ENCODE measurements at regions not wholly inside any gene's neighbourhood (a gene's known extent, or its start where the extent isn't known, plus 50 kb on each side); places are given as distances from the start of the nearest gene placed in this dataset.
"Not testable (repeated sequence)": the region's sequence is repeated elsewhere in the genome, so short reads cannot be mapped to it uniquely, and the experiment has no call there.

DNA sequence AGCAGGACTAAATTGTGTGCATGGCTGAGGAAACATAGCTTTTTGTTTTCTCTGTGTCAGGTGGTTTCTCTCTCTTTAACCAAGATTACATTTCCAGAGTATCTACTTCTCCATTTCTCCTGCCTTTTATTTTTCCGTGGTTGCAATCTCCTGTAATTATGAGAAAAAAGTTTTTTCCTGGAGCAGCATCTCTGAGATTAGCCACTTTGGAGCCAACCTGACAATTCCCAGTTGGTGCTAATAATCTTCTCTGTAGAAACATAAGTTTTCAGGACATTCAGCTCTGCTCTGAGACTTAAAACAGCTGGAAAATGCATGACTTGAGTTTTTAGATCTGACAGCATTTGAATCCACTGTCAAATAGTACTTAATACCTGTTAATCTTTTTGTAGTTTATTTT is 67.1 kb upstream of the GAS1 start:
- POLR2A ChIA-PET: no interaction called here
- Histone ChIP-seq H3K27ac (ENCODE audit: low read depth, low read length) (no peak overlapping the region), H3K4me3 (ENCODE audit: low read depth, low read length) (no peak overlapping the region), H3K27me3 (ENCODE audit: control insufficient read depth, insufficient read depth, low read length) (no peaks in the 10 kb centered on the region), H3K9me3 (ENCODE audit: control insufficient read depth, insufficient read depth, low read length) (peaks cover 4% of the 10 kb centered on the region; the same call in 1 of the 2 replicates)
- CTCF ChIA-PET: no interaction called here
- TF ChIP-seq, protein P1, sequence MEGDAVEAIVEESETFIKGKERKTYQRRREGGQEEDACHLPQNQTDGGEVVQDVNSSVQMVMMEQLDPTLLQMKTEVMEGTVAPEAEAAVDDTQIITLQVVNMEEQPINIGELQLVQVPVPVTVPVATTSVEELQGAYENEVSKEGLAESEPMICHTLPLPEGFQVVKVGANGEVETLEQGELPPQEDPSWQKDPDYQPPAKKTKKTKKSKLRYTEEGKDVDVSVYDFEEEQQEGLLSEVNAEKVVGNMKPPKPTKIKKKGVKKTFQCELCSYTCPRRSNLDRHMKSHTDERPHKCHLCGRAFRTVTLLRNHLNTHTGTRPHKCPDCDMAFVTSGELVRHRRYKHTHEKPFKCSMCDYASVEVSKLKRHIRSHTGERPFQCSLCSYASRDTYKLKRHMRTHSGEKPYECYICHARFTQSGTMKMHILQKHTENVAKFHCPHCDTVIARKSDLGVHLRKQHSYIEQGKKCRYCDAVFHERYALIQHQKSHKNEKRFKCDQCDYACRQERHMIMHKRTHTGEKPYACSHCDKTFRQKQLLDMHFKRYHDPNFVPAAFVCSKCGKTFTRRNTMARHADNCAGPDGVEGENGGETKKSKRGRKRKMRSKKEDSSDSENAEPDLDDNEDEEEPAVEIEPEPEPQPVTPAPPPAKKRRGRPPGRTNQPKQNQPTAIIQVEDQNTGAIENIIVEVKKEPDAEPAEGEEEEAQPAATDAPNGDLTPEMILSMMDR (IDR thresholded peaks at IDR 0.05; ENCODE audit: low read depth, low read length): no peak
- no peak for DNase-seq (ENCODE audit: low read depth, low spot score)

DNA sequence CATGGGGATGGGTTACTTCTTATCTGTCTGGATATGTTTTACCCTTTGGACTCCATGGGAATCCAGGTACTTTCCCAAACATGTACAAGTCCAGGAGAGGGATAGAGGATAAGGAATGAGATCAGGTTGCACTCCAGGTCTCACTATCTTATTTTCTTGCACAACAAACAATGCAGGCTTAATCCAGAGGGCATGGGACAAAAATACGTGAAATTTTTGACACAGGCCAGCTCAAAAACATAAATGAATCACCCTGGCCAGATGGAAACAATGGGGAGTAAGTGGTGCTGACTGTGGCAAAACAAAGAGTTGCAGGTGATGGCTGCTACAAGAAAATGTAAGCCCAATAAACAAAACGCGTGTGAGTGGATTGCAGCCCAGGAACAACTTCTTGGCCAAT is 69.4 kb upstream of the GAS1 start:
- no peak overlapping the region for H3K27ac ChIP-seq (ENCODE audit: low read depth, low read length)
- ChIA-PET POLR2A (no interaction called here), CTCF (interaction anchor here (0.6 kb wide), 1 partner anchor 582 kb away, joined by 3 read pairs; no protein-coding TSS in a partner anchor)
- TF ChIP-seq, protein P1 (IDR thresholded peaks at IDR 0.05; ENCODE audit: low read depth, low read length): no peak
- no peaks in the 10 kb centered on the region for H3K27me3 ChIP-seq (ENCODE audit: control insufficient read depth, insufficient read depth, low read length)
- H3K9me3 ChIP-seq (ENCODE audit: control insufficient read depth, insufficient read depth, low read length): peaks cover under 1% of the 10 kb centered on the region; the same call in 1 of the 2 replicates
- H3K4me3 ChIP-seq (ENCODE audit: low read depth, low read length): no peak overlapping the region
- DNase-seq (ENCODE audit: low read depth, low spot score): no peak

DNA sequence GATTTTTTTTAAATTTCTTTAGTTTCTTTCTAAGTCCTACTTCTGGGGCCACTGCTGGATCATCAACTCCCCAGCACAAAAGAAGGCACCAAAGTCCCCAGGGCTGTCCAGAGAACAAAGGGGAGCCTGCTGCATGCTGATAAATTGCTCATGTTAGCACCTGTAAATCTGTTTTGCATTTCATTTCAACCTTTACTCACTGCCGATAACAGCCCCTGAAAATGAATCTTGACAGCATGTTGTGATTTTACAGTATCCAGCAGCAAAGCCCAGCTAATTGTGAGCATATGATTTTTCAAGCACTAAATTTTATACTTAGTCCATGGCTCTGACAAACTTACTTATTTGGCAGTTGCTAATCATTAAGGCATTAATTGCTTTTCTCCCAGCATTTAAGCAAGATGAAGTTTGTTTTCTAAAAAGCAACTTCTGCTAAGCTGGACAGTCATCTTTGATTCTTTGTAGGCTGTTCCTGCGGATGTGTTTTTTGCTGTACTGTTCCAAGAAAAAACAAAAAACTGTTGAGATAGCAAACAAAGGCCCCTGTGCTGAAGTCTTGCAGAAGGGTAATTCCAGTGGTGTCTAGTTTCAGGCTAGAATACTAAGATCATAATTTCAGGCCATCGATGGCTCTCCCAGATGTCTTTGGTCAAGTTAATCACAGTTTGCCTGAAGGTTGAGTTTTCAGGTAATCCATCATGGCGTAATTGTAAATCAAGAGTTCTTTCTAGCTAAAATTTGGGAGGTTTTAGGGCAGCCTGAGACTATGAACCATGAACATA is 73.1 kb upstream of the GAS1 start:
- H3K9me3 ChIP-seq (ENCODE audit: control insufficient read depth, insufficient read depth, low read length): no peaks in the 10 kb centered on the region
- H3K27ac ChIP-seq (ENCODE audit: low read depth, low read length): no peak overlapping the region
- H3K4me3 ChIP-seq (ENCODE audit: low read depth, low read length): no peak overlapping the region
- no peak for DNase-seq (ENCODE audit: low read depth, low spot score)
- ChIA-PET CTCF (no interaction called here), POLR2A (no interaction called here)
- TF ChIP-seq, protein P1 (IDR thresholded peaks at IDR 0.05; ENCODE audit: low read depth, low read length): no peak
- H3K27me3 ChIP-seq (ENCODE audit: control insufficient read depth, insufficient read depth, low read length): no peaks in the 10 kb centered on the region

DNA sequence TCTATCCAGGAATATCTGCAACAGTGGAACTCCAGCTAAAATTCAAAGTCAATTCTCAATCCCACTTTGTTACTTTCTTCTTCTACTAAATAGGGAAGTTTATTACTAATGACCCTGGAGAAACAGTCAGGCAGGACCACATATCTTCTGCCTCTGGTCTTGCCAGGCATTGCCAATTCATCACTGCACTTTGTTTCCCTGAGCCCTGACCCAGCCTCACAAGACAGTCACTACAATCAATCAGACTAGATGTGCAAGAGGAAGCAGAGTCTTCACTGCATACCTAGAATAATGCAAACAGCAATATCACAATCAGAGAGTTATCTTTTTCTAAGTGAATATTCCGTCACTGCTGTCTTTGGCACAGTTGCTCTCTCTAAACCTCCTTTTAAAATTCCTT is 74.9 kb upstream of the GAS1 start:
- H3K27ac ChIP-seq (ENCODE audit: low read depth, low read length): no peak overlapping the region
- H3K27me3 ChIP-seq (ENCODE audit: control insufficient read depth, insufficient read depth, low read length): no peaks in the 10 kb centered on the region
- TF ChIP-seq, protein P1 (IDR thresholded peaks at IDR 0.05; ENCODE audit: low read depth, low read length): no peak
- POLR2A ChIA-PET: no interaction called here
- no peak for DNase-seq (ENCODE audit: low read depth, low spot score)
- CTCF ChIA-PET: no interaction called here
- no peaks in the 10 kb centered on the region for H3K9me3 ChIP-seq (ENCODE audit: control insufficient read depth, insufficient read depth, low read length)
- no peak overlapping the region for H3K4me3 ChIP-seq (ENCODE audit: low read depth, low read length)

DNA sequence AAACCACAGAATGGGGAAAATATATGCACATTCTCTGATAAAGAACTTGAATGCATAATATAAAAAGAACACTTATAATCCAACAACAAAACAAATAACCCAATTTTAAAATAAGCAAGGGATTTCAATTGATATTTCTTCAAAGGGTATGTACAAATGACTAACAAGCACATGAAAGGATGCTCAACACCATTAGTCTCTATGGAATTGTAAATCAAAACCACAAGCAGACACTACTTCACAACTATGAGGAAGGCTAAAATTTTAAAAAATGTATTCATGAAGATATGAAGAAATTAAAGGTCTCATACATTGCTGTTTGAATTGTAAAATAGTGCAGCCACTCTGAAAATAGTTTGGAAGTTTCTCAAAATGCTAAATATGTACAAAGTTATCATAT is 78.9 kb upstream of the GAS1 start:
- DNase-seq (ENCODE audit: low read depth, low spot score): no peak
- Histone ChIP-seq H3K9me3 (ENCODE audit: control insufficient read depth, insufficient read depth, low read length) (no peaks in the 10 kb centered on the region), H3K4me3 (ENCODE audit: low read depth, low read length) (no peak overlapping the region), H3K27me3 (ENCODE audit: control insufficient read depth, insufficient read depth, low read length) (no peaks in the 10 kb centered on the region), H3K27ac (ENCODE audit: low read depth, low read length) (no peak overlapping the region)
- CTCF ChIA-PET: no interaction called here
- POLR2A ChIA-PET: no interaction called here
- TF ChIP-seq, protein P1 (IDR thresholded peaks at IDR 0.05; ENCODE audit: low read depth, low read length): no peak

DNA sequence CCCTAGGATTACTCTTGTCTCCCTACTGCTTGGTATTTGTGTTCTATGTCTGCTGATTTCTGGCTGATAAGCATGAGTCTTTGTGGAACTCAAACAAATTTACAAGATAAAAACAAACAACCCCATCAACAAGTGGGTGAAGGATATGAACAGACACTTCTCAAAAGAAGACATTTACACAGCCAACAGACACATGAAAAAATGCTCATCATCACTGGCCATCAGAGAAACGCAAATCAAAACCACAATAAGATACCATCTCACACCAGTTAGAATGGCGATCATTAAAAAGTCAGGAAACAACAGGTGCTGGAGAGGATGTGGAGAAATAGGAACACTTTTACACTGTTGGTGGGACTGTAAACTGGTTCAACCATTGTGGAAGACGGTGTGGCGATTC is 81.5 kb upstream of the GAS1 start:
- H3K27me3 ChIP-seq (ENCODE audit: control insufficient read depth, insufficient read depth, low read length); H3K27ac ChIP-seq (ENCODE audit: low read depth, low read length); H3K9me3 ChIP-seq (ENCODE audit: control insufficient read depth, insufficient read depth, low read length); POLR2A ChIA-PET; DNase-seq (ENCODE audit: low read depth, low spot score); H3K4me3 ChIP-seq (ENCODE audit: low read depth, low read length); CTCF ChIA-PET: not testable (repeated sequence)
